PFSK-1 (cell line): ENCODE measurements at regions not wholly inside any gene's neighbourhood (a gene's known extent, or its start where the extent isn't known, plus 50 kb on each side); places are given as distances from the start of the nearest gene placed in this dataset.

Source experiments
- FOXP2 ChIP-seq: optimal IDR thresholded peaks from 2 replicates; pipeline ENCODE3; 2011; ENCODE audit warnings: borderline replicate concordance, control low read depth, inconsistent platforms; ENCODE audit not compliant: insufficient read depth; ENCODE audit errors: extremely low read length, extremely low read depth
- POLR2AphosphoS5 ChIP-seq: IDR thresholded peaks from 2 replicates; pipeline ENCODE4 v1.6.1; 2012; ENCODE audit warnings: low read depth, mild to moderate bottlenecking, control low read depth, low read length, moderate library complexity
- SIN3A ChIP-seq: IDR thresholded peaks from 2 replicates; pipeline ENCODE4 v1.6.1; 2012; ENCODE audit warnings: mild to moderate bottlenecking, low read length, moderate library complexity, borderline replicate concordance; ENCODE audit not compliant: insufficient read depth
- TAF1 ChIP-seq: IDR thresholded peaks from 2 replicates; pipeline ENCODE4 v1.6.1; 2012; ENCODE audit warnings: low read length, control low read depth, borderline replicate concordance; ENCODE audit not compliant: insufficient read depth
- TF ChIP-seq, protein P1 (sequence below), 2 experiments: IDR thresholded peaks; 2 replicates each; pipeline versions ENCODE4 v1.6.1 to v1.8.0; 2011 to 2012; ENCODE audit warnings: low read depth in 2 of 2, low read length in 2 of 2, control low read depth in 1 of 2, inconsistent platforms in 1 of 2, mild to moderate bottlenecking in 1 of 2, moderate library complexity in 1 of 2; ENCODE audit not compliant: insufficient read depth in 1 of 2

DNA sequence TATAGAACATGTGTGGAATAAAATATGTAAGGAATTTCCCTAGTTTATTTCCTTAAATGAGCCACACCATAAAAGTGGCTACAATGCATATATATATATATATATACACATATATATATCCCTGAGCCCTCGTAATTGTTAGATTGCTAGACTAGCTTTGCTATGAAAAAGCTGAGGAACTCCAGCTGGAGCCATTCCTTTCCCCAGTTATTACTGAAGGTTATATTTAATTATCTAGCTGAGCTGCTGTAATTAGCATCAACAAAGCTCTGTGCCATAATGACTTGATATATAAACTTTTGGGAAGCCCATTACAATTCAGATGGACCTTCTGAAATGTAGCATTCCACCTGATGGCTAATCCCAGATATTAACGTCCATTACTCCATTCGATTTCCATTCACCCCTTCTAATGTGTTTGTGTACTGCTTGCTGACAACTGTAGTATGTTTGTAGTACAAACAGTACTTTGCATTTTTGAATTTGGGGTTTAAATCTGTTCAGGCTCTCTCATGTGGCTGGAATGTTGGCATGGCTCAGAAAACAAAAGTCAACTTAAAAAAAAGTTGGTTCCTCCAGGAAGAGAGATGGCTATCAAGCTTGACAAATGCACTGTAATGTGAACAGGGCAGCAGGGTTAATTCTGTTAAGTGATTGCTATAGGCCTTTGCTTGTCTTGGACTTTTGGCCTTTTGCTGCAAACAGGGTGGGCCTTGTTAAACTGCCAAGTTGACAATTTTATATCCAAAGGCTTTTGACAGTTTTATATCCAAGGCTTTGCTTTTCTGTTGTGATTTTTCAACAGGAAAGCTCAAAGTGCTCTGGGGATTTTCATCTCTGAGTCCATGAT is 170.0 kb downstream of the LTN1 start:
- TF ChIP-seq POLR2AphosphoS5, result no peak

DNA sequence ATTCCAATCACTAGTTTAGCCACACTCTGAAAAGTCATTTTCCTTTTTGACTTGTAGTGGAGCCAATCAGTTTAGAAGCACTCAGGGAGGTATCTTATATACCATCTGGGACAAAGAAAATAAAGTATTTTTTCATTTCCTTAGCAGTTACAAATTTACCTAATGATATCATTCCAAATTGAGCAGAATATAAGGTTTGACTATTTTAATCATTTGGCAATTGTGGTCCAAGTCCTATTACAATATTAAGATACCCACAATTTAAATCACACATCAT is 170.6 kb downstream of the LTN1 start:
- TF ChIP-seq TAF1, result no peak
- no peak for TF ChIP-seq POLR2AphosphoS5
- no peak for TF ChIP-seq SIN3A
- TF ChIP-seq, protein P1, sequence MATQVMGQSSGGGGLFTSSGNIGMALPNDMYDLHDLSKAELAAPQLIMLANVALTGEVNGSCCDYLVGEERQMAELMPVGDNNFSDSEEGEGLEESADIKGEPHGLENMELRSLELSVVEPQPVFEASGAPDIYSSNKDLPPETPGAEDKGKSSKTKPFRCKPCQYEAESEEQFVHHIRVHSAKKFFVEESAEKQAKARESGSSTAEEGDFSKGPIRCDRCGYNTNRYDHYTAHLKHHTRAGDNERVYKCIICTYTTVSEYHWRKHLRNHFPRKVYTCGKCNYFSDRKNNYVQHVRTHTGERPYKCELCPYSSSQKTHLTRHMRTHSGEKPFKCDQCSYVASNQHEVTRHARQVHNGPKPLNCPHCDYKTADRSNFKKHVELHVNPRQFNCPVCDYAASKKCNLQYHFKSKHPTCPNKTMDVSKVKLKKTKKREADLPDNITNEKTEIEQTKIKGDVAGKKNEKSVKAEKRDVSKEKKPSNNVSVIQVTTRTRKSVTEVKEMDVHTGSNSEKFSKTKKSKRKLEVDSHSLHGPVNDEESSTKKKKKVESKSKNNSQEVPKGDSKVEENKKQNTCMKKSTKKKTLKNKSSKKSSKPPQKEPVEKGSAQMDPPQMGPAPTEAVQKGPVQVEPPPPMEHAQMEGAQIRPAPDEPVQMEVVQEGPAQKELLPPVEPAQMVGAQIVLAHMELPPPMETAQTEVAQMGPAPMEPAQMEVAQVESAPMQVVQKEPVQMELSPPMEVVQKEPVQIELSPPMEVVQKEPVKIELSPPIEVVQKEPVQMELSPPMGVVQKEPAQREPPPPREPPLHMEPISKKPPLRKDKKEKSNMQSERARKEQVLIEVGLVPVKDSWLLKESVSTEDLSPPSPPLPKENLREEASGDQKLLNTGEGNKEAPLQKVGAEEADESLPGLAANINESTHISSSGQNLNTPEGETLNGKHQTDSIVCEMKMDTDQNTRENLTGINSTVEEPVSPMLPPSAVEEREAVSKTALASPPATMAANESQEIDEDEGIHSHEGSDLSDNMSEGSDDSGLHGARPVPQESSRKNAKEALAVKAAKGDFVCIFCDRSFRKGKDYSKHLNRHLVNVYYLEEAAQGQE (IDR thresholded peaks at IDR 0.05; ENCODE audit: insufficient read depth in 1 of 2, low read depth in 2 of 2, low read length in 2 of 2), result no peak
- no peak for TF ChIP-seq FOXP2

DNA sequence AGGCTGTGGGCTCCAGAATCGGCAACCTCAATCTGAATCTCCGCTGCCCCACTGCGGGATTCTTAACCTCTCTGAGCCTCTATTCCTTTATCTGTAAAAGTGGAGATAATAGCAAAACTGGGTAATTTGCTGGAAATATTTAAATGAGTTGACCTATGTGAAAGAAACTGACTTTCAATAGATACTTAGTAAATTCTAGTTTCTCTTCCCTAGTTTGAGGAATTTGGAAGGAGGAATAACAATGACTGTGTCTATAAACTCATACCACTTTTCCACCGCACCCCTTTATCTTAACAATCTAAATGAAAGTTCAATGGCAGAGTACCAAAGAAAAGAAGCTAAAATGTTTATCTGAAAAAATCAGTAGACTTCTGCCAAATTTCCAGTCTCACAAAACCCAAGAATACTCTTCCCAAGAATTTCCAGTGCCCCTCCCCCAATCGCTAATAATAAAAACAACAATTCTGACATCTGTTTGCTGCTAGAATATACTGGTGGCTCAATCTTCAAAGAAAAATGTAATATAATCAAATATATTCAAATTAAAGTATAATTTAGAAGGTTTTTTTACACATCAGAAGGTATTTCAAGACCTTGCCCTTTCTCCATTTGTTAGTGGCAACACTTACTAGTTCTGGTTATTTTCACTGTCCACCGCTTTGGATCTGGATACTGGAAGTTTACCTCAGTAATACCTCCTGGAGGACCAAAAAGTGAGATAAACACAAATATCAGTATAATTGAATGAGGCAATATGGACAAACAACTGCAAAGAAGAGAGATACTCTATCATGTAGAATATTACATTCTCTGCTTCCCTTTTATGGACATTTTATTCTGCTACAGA is 171.2 kb downstream of the LTN1 start:
- TF ChIP-seq TAF1, result no peak
- TF ChIP-seq SIN3A, result no peak
- no peak for TF ChIP-seq POLR2AphosphoS5

DNA sequence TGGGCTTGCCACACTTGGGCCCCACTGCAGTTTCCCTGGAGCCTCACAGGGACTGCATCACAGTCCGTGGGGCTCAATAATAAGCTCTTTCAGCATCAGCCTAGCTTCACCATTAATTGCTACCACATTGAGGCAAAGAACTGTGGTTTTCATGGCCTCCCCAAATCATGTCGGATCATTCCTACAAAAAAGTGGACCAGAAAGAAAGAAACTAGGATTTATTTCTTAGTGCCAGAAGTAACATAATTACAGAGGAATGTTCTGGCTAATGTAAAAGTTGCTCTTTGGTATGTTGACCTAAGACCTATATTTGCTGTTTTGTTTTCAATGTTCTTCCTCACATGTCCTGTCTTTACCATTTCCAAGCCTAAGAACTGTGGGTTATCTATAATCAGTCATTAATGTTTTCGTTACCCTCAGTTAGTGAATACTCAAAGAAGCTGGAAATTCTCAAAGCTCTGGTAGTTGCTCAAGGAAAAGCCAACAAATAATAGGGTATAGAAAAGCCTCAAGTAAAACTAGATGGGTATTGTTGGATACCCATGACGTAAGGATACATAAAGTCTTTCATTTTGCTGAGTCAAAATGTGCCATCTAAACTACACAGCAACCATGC is 173.9 kb downstream of the LTN1 start:
- TF ChIP-seq TAF1 (no peak), FOXP2 (no peak), POLR2AphosphoS5 (no peak), SIN3A (no peak)
- TF ChIP-seq, protein P1 (IDR thresholded peaks at IDR 0.05; ENCODE audit: insufficient read depth in 1 of 2, low read depth in 2 of 2, low read length in 2 of 2), result no peak

DNA sequence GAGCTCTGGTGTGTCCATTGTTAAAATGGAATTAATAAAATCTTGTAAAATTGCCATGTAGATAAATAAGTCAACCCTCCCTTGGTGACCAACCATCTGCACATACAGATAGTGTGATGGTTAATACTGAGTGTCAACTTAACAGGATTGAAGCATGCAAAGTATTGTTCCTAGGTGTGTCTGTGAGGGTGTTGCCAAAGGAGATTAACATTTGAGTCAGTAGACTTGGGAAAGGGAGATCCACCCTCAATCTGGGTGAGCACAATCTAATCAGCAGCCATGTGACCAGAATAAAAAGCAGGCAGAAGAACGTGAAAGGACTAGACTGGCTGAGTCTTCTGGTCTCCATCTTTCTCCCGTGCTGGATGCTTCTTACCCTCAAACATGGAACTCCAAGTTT is 174.8 kb downstream of the LTN1 start:
- TF ChIP-seq SIN3A, result no peak
- TF ChIP-seq POLR2AphosphoS5, result no peak
- TF ChIP-seq, protein P1 (IDR thresholded peaks at IDR 0.05; ENCODE audit: insufficient read depth in 1 of 2, low read depth in 2 of 2, low read length in 2 of 2), result no peak
- no peak for TF ChIP-seq TAF1
- TF ChIP-seq FOXP2, result no peak
